ENCODE measurements at regions not wholly inside any gene's neighbourhood (a gene's known extent, or its start where the extent isn't known, plus 50 kb on each side); places are given as distances from the start of the nearest gene placed in this dataset.

GRCh38 chr1:104733866-104734265 is 984.2 kb downstream of the AMY1C start:
- Histone ChIP-seq H3K36me3 (ENCODE audit: control insufficient read depth, insufficient read depth, low read length) (no peaks in the 10 kb centered on the region), H3K27me3 (ENCODE audit: control insufficient read depth, insufficient read depth, low read length) (no peaks in the 10 kb centered on the region), H3K9ac (ENCODE audit: low read depth, low read length) (no peak overlapping the region), H3K4me1 (ENCODE audit: control insufficient read depth, insufficient read depth, low read length) (no peaks in the 10 kb centered on the region), H3K9me3 (ENCODE audit: control insufficient read depth, insufficient read depth, low read length) (no peaks in the 10 kb centered on the region), H3K4me3 (ENCODE audit: low read depth, low read length) (no peak overlapping the region)

DNA sequence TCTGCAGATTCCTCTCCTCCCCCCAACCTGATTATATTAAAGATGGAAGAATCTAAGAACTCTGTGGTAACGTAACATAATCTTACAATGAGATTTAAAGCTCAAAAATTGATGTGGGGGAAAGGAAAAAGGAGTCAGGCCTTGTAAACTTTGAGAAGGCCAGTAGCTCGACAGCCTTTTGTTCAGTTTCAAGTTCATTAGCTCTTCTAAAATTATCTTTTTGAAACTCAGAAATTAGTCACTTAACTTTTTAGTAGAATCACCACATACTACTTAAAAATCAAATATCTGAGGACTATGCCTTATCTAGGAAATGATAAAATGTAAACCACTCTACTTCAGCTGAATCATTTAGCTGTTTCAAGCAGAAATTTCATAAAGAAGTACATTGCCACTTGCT is 996.2 kb downstream of the AMY1C start:
- no peaks in the 10 kb centered on the region for H3K9me3 ChIP-seq (ENCODE audit: control insufficient read depth, insufficient read depth, low read length)
- H3K27me3 ChIP-seq (ENCODE audit: control insufficient read depth, insufficient read depth, low read length) = no peaks in the 10 kb centered on the region
- no peaks in the 10 kb centered on the region for H3K4me1 ChIP-seq (ENCODE audit: control insufficient read depth, insufficient read depth, low read length)
- no peaks in the 10 kb centered on the region for H3K36me3 ChIP-seq (ENCODE audit: control insufficient read depth, insufficient read depth, low read length)
- no peak overlapping the region for H3K4me3 ChIP-seq (ENCODE audit: low read depth, low read length)
- no peak overlapping the region for H3K9ac ChIP-seq (ENCODE audit: low read depth, low read length)

DNA sequence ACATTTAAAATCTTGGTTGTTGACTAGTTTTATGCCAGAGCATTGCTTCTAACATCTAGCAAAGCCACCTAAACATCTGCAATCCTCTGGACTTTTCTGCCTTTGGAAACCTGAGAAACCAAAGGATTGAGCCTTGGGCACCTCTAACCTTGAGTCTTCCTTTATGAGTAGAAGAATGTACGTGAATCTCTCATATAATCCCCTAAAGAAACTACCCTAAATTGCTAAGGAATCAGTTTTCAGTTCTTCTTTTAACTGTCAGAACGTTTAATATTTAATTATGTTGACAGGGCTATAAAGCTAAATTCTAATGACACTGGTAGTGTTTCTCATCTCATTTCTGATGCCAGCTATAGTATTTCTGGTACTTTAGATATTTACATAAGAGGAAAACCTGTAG is 997.3 kb downstream of the AMY1C start:
- Histone ChIP-seq H3K4me1 (ENCODE audit: control insufficient read depth, insufficient read depth, low read length) (no peaks in the 10 kb centered on the region), H3K4me3 (ENCODE audit: low read depth, low read length) (no peak overlapping the region), H3K9ac (ENCODE audit: low read depth, low read length) (no peak overlapping the region), H3K27me3 (ENCODE audit: control insufficient read depth, insufficient read depth, low read length) (no peaks in the 10 kb centered on the region), H3K9me3 (ENCODE audit: control insufficient read depth, insufficient read depth, low read length) (no peaks in the 10 kb centered on the region), H3K36me3 (ENCODE audit: control insufficient read depth, insufficient read depth, low read length) (no peaks in the 10 kb centered on the region)

- H3K9me3 ChIP-seq (ENCODE audit: control insufficient read depth, insufficient read depth, low read length) = no peaks in the 10 kb centered on the region
- no peaks in the 10 kb centered on the region for H3K36me3 ChIP-seq (ENCODE audit: control insufficient read depth, insufficient read depth, low read length)
- H3K4me3 ChIP-seq (ENCODE audit: low read depth, low read length) = no peak overlapping the region
- H3K4me1 ChIP-seq (ENCODE audit: control insufficient read depth, insufficient read depth, low read length) = no peaks in the 10 kb centered on the region
- no peaks in the 10 kb centered on the region for H3K27me3 ChIP-seq (ENCODE audit: control insufficient read depth, insufficient read depth, low read length)
- no peak overlapping the region for H3K9ac ChIP-seq (ENCODE audit: low read depth, low read length)
Measured at GRCh38 chr1:104760017-104760416, 1010.3 kb downstream of the AMY1C start.

DNA sequence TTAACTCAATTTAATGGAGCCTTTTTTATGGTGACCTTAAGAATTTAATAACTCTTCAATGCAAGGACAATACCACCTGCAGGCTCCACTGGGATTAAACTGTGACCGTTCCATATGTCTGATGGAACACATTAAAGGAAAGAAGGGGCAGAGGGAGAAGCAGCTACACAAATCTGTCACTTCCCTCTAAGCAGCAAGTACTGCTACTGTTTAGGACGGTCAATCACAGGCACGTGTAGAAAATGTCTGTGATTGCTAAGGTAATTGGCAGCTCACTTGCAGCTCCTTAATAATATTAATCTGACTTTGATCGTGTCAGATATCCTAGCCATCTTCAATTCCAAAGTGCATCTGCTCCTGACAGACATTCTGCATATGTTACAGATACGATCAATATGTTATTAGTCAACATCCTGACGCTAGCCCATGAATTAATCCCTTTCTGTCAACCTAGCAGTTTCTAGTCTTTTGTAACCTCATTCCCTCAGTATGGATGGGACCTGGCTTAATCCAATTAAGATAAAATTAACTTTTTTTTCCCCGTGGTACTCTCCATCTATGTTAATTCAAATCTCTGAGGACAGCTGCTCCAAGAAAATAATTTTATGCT is 1012.4 kb downstream of the AMY1C start:
- H3K9me3 ChIP-seq (ENCODE audit: control insufficient read depth, insufficient read depth, low read length) = no peaks in the 10 kb centered on the region
- no peak overlapping the region for H3K4me3 ChIP-seq (ENCODE audit: low read depth, low read length)
- no peak overlapping the region for H3K9ac ChIP-seq (ENCODE audit: low read depth, low read length)
- H3K4me1 ChIP-seq (ENCODE audit: control insufficient read depth, insufficient read depth, low read length) = no peaks in the 10 kb centered on the region
- H3K27me3 ChIP-seq (ENCODE audit: control insufficient read depth, insufficient read depth, low read length) = no peaks in the 10 kb centered on the region
- no peaks in the 10 kb centered on the region for H3K36me3 ChIP-seq (ENCODE audit: control insufficient read depth, insufficient read depth, low read length)

DNA sequence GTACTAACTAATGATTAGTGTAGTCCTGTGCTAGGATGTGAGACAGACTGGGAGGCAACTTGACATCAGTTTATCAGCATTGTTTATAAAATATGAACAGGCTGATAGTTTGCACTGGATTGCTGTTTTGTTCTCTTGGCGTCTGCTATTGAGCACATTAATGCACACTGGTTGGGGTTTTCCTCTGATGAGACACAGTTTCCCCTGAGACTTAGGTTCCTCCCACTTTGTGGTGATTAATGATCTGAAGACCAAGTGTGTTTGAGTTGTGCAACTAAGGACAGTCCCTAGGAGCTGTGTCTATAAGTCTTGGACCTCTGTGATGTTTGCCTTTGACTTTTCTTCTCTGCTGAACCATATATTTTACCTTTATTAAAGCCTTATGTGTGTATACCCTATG is 1015.4 kb downstream of the AMY1C start:
- no peaks in the 10 kb centered on the region for H3K9me3 ChIP-seq (ENCODE audit: control insufficient read depth, insufficient read depth, low read length)
- H3K9ac ChIP-seq (ENCODE audit: low read depth, low read length) = no peak overlapping the region
- H3K4me3 ChIP-seq (ENCODE audit: low read depth, low read length) = no peak overlapping the region
- H3K36me3 ChIP-seq (ENCODE audit: control insufficient read depth, insufficient read depth, low read length) = no peaks in the 10 kb centered on the region
- no peaks in the 10 kb centered on the region for H3K4me1 ChIP-seq (ENCODE audit: control insufficient read depth, insufficient read depth, low read length)
- H3K27me3 ChIP-seq (ENCODE audit: control insufficient read depth, insufficient read depth, low read length) = no peaks in the 10 kb centered on the region

- Histone ChIP-seq H3K36me3 (ENCODE audit: control insufficient read depth, insufficient read depth, low read length) (no peaks in the 10 kb centered on the region), H3K9ac (ENCODE audit: low read depth, low read length) (no peak overlapping the region), H3K4me3 (ENCODE audit: low read depth, low read length) (no peak overlapping the region), H3K27me3 (ENCODE audit: control insufficient read depth, insufficient read depth, low read length) (no peaks in the 10 kb centered on the region), H3K4me1 (ENCODE audit: control insufficient read depth, insufficient read depth, low read length) (no peaks in the 10 kb centered on the region), H3K9me3 (ENCODE audit: control insufficient read depth, insufficient read depth, low read length) (no peaks in the 10 kb centered on the region)
Measured at GRCh38 chr1:104768466-104768865, 1018.8 kb downstream of the AMY1C start.

DNA sequence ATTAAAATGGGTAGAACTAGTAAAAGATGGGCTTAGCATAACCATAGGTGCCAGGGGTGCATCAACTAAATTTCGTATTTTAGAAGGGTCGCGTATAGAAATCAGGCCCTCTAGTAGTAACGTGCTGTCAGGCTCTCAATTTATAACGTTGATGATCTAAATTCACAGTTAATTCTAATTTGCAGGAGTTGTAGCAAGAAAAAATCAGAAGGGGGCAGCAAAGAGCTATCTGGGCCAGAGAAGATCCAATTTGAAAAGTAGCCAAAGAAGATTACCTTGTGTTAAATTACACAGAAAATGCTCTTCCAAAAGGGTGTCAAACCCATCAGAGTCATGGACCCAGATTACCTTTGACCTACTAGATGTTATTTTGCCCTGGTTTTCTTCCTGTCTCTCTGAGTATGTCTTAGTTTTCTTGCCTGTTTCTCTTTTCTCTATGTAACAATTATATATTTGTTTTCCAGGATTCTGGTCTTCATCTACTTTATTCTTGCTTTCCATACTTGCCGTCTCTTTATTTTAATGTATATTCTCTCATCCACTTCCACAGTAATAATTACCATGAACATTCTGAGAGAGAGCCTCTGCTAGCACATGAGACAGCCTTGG is 1030.9 kb downstream of the AMY1C start:
- no peaks in the 10 kb centered on the region for H3K36me3 ChIP-seq (ENCODE audit: control insufficient read depth, insufficient read depth, low read length)
- no peak overlapping the region for H3K9ac ChIP-seq (ENCODE audit: low read depth, low read length)
- H3K9me3 ChIP-seq (ENCODE audit: control insufficient read depth, insufficient read depth, low read length) = no peaks in the 10 kb centered on the region
- no peaks in the 10 kb centered on the region for H3K4me1 ChIP-seq (ENCODE audit: control insufficient read depth, insufficient read depth, low read length)
- H3K27me3 ChIP-seq (ENCODE audit: control insufficient read depth, insufficient read depth, low read length) = no peaks in the 10 kb centered on the region
- H3K4me3 ChIP-seq (ENCODE audit: low read depth, low read length) = no peak overlapping the region

DNA sequence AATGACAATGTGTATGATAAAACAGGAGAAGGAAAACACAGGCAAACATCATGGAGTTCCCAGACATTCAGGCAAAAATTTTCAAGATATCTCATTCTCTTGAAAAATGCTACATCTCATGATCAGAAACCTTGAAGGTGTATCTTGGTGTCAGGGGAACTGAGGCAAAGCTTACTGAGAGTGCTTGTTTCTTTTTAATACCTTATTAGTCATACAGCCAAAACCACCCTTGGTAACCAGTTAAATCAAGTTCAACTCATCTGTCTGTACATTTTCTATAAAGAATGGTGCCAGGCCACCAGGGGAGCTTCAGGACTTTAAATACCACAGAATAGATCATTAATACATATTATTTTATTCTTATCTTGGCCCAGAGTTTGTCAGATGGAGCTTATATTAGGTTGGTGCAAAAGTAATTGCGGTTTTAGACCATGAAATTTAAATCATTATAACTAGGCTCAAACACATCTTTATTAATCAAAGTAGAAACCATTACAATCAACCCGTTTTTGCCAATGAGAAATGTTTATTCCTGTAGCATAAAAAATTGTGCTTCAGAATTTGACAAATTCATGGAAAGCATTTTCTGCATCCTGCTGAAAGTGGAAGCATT is 1036.0 kb downstream of the AMY1C start:
- no peak overlapping the region for H3K9ac ChIP-seq (ENCODE audit: low read depth, low read length)
- H3K4me3 ChIP-seq (ENCODE audit: low read depth, low read length) = no peak overlapping the region
- H3K36me3 ChIP-seq (ENCODE audit: control insufficient read depth, insufficient read depth, low read length) = no peaks in the 10 kb centered on the region
- H3K9me3 ChIP-seq (ENCODE audit: control insufficient read depth, insufficient read depth, low read length) = no peaks in the 10 kb centered on the region
- H3K4me1 ChIP-seq (ENCODE audit: control insufficient read depth, insufficient read depth, low read length) = no peaks in the 10 kb centered on the region
- no peaks in the 10 kb centered on the region for H3K27me3 ChIP-seq (ENCODE audit: control insufficient read depth, insufficient read depth, low read length)

DNA sequence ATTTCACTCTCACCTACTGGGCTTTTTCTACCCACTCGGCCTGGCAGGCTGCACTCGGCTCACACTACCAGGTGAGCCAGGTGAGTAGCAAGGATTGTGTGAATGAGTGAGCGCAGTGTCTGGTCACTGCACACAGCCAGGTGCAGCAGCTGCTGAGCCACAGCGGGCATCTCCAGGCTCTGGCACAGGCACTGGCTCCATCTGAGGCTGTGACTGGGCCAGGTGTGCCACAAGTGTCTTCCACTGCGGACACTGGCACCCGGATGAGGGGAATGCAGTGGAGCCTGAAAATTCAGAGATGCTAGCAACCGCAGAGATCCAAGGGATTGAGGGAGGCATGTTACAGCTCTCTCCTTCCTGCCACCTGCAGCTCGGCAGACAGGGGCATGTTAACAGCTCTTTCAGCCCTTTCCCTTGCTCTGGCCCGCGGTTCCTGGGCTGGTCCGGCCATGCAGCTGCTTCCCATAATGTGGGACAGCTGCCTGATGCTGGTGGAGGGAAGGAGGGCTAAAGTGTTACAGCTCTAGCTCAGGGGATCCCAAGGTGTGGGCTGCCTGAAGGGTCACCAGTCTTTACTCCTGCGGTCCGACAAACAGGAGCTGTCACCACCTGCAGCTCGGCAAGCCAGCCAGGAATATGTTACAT is 1038.3 kb downstream of the AMY1C start:
- H3K27me3 ChIP-seq (ENCODE audit: control insufficient read depth, insufficient read depth, low read length) = no peaks in the 10 kb centered on the region
- H3K4me1 ChIP-seq (ENCODE audit: control insufficient read depth, insufficient read depth, low read length) = no peaks in the 10 kb centered on the region
- no peak overlapping the region for H3K4me3 ChIP-seq (ENCODE audit: low read depth, low read length)
- H3K36me3 ChIP-seq (ENCODE audit: control insufficient read depth, insufficient read depth, low read length) = no peaks in the 10 kb centered on the region
- H3K9ac ChIP-seq (ENCODE audit: low read depth, low read length) = no peak overlapping the region
- no peaks in the 10 kb centered on the region for H3K9me3 ChIP-seq (ENCODE audit: control insufficient read depth, insufficient read depth, low read length)

GRCh38 chr1:104791030-104791429 is 1041.3 kb downstream of the AMY1C start:
- Histone ChIP-seq H3K9me3 (ENCODE audit: control insufficient read depth, insufficient read depth, low read length) (no peaks in the 10 kb centered on the region), H3K27me3 (ENCODE audit: control insufficient read depth, insufficient read depth, low read length) (no peaks in the 10 kb centered on the region), H3K4me3 (ENCODE audit: low read depth, low read length) (no peak overlapping the region), H3K4me1 (ENCODE audit: control insufficient read depth, insufficient read depth, low read length) (no peaks in the 10 kb centered on the region), H3K9ac (ENCODE audit: low read depth, low read length) (no peak overlapping the region), H3K36me3 (ENCODE audit: control insufficient read depth, insufficient read depth, low read length) (no peaks in the 10 kb centered on the region)

DNA sequence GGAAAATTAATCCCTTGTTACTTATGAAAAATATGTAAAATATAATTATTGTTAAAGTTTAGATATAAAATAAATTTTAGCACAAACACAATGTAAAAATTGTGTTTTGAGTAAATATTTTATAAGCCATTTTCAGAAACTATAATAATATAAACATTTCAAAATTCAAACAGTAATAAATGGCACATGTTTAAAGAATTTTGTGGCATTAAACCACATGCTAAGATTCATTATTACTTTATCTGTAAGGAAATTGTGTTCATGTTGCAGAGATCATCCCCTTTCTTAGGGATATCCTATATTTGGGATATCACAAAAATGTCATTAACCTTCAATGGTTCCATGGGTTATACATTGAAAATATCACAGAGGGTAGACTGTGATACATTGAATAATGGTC is 1044.3 kb downstream of the AMY1C start:
- H3K36me3 ChIP-seq (ENCODE audit: control insufficient read depth, insufficient read depth, low read length) = no peaks in the 10 kb centered on the region
- H3K9ac ChIP-seq (ENCODE audit: low read depth, low read length) = no peak overlapping the region
- no peak overlapping the region for H3K4me3 ChIP-seq (ENCODE audit: low read depth, low read length)
- no peaks in the 10 kb centered on the region for H3K4me1 ChIP-seq (ENCODE audit: control insufficient read depth, insufficient read depth, low read length)
- H3K27me3 ChIP-seq (ENCODE audit: control insufficient read depth, insufficient read depth, low read length) = no peaks in the 10 kb centered on the region
- H3K9me3 ChIP-seq (ENCODE audit: control insufficient read depth, insufficient read depth, low read length) = no peaks in the 10 kb centered on the region

Data from iPS-15b (cell line).